SK-N-SH treated with all-trans-retinoic acid at 6 μM for 48 hours (cell line): ENCODE measurements at regions not wholly inside any gene's neighbourhood (a gene's known extent, or its start where the extent isn't known, plus 50 kb on each side); places are given as distances from the start of the nearest gene placed in this dataset.

ENCODE experiments used
- ATAC-seq: fragments of 200-7000 bp; cut with Tn5 transposase; 3 replicates; pipeline ENCODE4 v1.9.1; 2020; ENCODE audit warnings: mild to moderate bottlenecking, moderate library complexity
- ARNTL ChIP-seq: fragments of 450-650 bp; formaldehyde crosslinking; IDR thresholded peaks from 2 replicates; pipeline ENCODE4 v1.5.0; 2020; ENCODE audit warnings: low read depth, mild to moderate bottlenecking, moderate library complexity, borderline replicate concordance
- ESRRG ChIP-seq: fragments of 250-450 bp; sonication (Bioruptor Pico); IDR thresholded peaks from 2 replicates; pipeline ENCODE4 v1.6.1; 2021; ENCODE audit warnings: mild to moderate bottlenecking
- GLIS3 ChIP-seq: fragments of 250-450 bp; sonication (Bioruptor Pico); IDR thresholded peaks from 2 replicates; pipeline ENCODE4 v1.5.0; 2020; ENCODE audit warnings: mild to moderate bottlenecking, moderate library complexity
- ISL1 ChIP-seq: fragments of 250-450 bp; sonication (Bioruptor Pico); IDR thresholded peaks from 2 replicates; pipeline ENCODE4 v2.1.2; 2022; ENCODE audit warnings: mild to moderate bottlenecking, moderate library complexity
- OSR1 ChIP-seq: fragments of 250-450 bp; sonication (Bioruptor Pico); IDR thresholded peaks from 2 replicates; pipeline ENCODE4 v1.8.0; 2022; ENCODE audit warnings: moderate library complexity, mild to moderate bottlenecking, inconsistent platforms
- POU6F1 ChIP-seq: fragments of 250-450 bp; sonication (Bioruptor Pico); IDR thresholded peaks from 2 replicates; pipeline ENCODE4 v1.8.0; 2021; ENCODE audit warnings: low read depth, mild to moderate bottlenecking, moderate library complexity, borderline replicate concordance
- PPARA ChIP-seq: fragments of 250-450 bp; sonication (Bioruptor Pico); IDR thresholded peaks from 2 replicates; pipeline ENCODE4 v1.5.0; 2020; ENCODE audit warnings: mild to moderate bottlenecking, borderline replicate concordance
- SNAI2 ChIP-seq: fragments of 250-450 bp; sonication (Bioruptor Pico); IDR thresholded peaks from 2 replicates; pipeline ENCODE4 v1.5.0; 2020; ENCODE audit warnings: mild to moderate bottlenecking, moderate library complexity
- TCF4 ChIP-seq: fragments of 250-450 bp; sonication (Bioruptor Pico); IDR thresholded peaks from 2 replicates; pipeline ENCODE4 v1.8.0; 2021; ENCODE audit warnings: mild to moderate bottlenecking, moderate library complexity, borderline replicate concordance
- TOX ChIP-seq: fragments of 250-450 bp; sonication (Bioruptor Pico); IDR thresholded peaks from 2 replicates; pipeline ENCODE4 v1.8.0; 2021; ENCODE audit warnings: mild to moderate bottlenecking, moderate library complexity, borderline replicate concordance
- TSHZ2 ChIP-seq: fragments of 250-450 bp; sonication (Bioruptor Pico); IDR thresholded peaks from 2 replicates; pipeline ENCODE4 v1.5.0; 2020; ENCODE audit warnings: mild to moderate bottlenecking, moderate library complexity
- ZC3H10 ChIP-seq: fragments of 250-450 bp; sonication (Bioruptor Pico); IDR thresholded peaks from 2 replicates; pipeline ENCODE4 v1.5.1; 2021; ENCODE audit warnings: mild to moderate bottlenecking, moderate library complexity
- ZFP3 ChIP-seq: fragments of 250-450 bp; sonication (Bioruptor Pico); IDR thresholded peaks from 2 replicates; pipeline ENCODE4 v1.5.0; 2020; ENCODE audit warnings: mild to moderate bottlenecking, moderate library complexity
- ZFP30 ChIP-seq: fragments of 450-650 bp; formaldehyde crosslinking; IDR thresholded peaks from 2 replicates; pipeline ENCODE4 v1.5.0; 2022; ENCODE audit warnings: mild to moderate bottlenecking, moderate library complexity
- ZNF565 ChIP-seq: fragments of 450-650 bp; formaldehyde crosslinking; conservative IDR thresholded peaks from 2 replicates; pipeline ENCODE4 v1.5.0; 2020; ENCODE audit warnings: low read depth, mild to moderate bottlenecking, moderate library complexity
- ZNF8 ChIP-seq: fragments of 450-650 bp; formaldehyde crosslinking; IDR thresholded peaks from 2 replicates; pipeline ENCODE4 v1.5.0; 2020; ENCODE audit warnings: mild to moderate bottlenecking, moderate library complexity
- TF ChIP-seq, protein P1 (sequence below): fragments of 250-450 bp; sonication (Bioruptor Pico); IDR thresholded peaks from 2 replicates; pipeline ENCODE4 v1.5.1; 2021; ENCODE audit warnings: mild to moderate bottlenecking, moderate library complexity

DNA sequence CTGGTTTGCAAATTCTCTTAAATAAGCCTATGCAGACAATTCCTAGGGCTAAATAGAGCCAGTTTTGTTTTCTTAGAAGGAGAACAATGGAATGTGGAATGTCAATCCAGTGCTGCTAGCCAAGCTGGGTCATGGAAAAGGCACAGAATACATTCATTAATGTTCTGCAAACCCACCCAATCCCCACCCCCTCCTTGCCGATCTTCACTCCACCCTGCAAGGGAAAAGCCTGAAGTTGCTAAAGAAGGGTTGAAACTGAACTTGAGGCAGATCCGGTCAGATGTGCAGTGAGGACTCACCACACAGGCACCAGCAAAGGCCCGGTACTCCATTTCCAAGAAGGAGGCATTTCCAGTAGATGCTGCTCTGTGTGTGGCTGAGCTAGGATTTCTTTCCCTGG lies 179.6 kb downstream of the PLPP3 start:
- TF ChIP-seq, protein P1, sequence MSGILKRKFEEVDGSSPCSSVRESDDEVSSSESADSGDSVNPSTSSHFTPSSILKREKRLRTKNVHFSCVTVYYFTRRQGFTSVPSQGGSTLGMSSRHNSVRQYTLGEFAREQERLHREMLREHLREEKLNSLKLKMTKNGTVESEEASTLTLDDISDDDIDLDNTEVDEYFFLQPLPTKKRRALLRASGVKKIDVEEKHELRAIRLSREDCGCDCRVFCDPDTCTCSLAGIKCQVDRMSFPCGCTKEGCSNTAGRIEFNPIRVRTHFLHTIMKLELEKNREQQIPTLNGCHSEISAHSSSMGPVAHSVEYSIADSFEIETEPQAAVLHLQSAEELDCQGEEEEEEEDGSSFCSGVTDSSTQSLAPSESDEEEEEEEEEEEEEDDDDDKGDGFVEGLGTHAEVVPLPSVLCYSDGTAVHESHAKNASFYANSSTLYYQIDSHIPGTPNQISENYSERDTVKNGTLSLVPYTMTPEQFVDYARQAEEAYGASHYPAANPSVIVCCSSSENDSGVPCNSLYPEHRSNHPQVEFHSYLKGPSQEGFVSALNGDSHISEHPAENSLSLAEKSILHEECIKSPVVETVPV = no peak
- TF ChIP-seq ARNTL (CRISPR knock-in tag) (no peak), ESRRG (CRISPR knock-in tag) (no peak), ZC3H10 (CRISPR knock-in tag) (no peak), PPARA (CRISPR knock-in tag) (no peak), OSR1 (CRISPR knock-in tag) (no peak), TCF4 (no peak), TSHZ2 (CRISPR knock-in tag) (no peak), ISL1 (CRISPR knock-in tag) (no peak), ZFP30 (no peak)
- ATAC-seq = no peak

- no peak for TF ChIP-seq TCF4
- TF ChIP-seq, protein P1 = no peak
- no peak for TF ChIP-seq ISL1 (CRISPR knock-in tag)
- TF ChIP-seq TSHZ2 (CRISPR knock-in tag) = no peak
- no peak for ATAC-seq
These were observed 180.0 kb downstream of the PLPP3 start for GRCh38 chr1:56399326-56399725.

- no peak for ATAC-seq
- TF ChIP-seq GLIS3 (CRISPR knock-in tag) (no peak), TSHZ2 (CRISPR knock-in tag) (no peak), ESRRG (CRISPR knock-in tag) (no peak), SNAI2 (CRISPR knock-in tag) (no peak), ZNF8 (CRISPR knock-in tag) (no peak), POU6F1 (CRISPR knock-in tag) (no peak), ZC3H10 (CRISPR knock-in tag) (no peak), ISL1 (CRISPR knock-in tag) (no peak), ZFP3 (CRISPR knock-in tag) (no peak), TOX (CRISPR knock-in tag) (no peak), ZNF565 (CRISPR knock-in tag) (no peak)
These were observed 181.5 kb downstream of the PLPP3 start for GRCh38 chr1:56397811-56398231.
